HUDEP-2 (cell line): ENCODE measurements at regions not wholly inside any gene's neighbourhood (a gene's known extent, or its start where the extent isn't known, plus 50 kb on each side); places are given as distances from the start of the nearest gene placed in this dataset.
"Not testable (repeated sequence)": the region's sequence is repeated elsewhere in the genome, so short reads cannot be mapped to it uniquely, and the experiment has no call there.

Source experiments
- DNase-seq, 76 experiments: peaks; one replicate each; lab custom pipeline; 2025; ENCODE audit not compliant: unreplicated experiment in 76 of 76; lab: John Stamatoyannopoulos, UW

GRCh38 chr1:2851918-2852317 lies 50.4 kb upstream of the TTC34 start:
- not testable (repeated sequence) for DNase-seq

GRCh38 chr1:2853711-2854110 lies 52.2 kb upstream of the TTC34 start:
- DNase-seq = no peak

GRCh38 chr1:2854151-2854550 lies 52.7 kb upstream of the TTC34 start:
- DNase-seq = no peak

- DNase-seq = no peak
Observed at GRCh38 chr1:2854611-2855010, 53.1 kb upstream of the TTC34 start.

GRCh38 chr1:2855206-2856065 lies 53.9 kb upstream of the TTC34 start:
- no peak for DNase-seq

GRCh38 chr1:2856066-2856390 lies 54.5 kb upstream of the TTC34 start:
- DNase-seq = no peak

GRCh38 chr1:2856676-2857375 lies 55.3 kb upstream of the TTC34 start:
- no peak for DNase-seq

- DNase-seq = no peak
Observed at GRCh38 chr1:2857521-2857920, 56.0 kb upstream of the TTC34 start.

- no peak for DNase-seq
Observed at GRCh38 chr1:2858676-2859075, 57.2 kb upstream of the TTC34 start.

GRCh38 chr1:2859219-2859880 lies 57.9 kb upstream of the TTC34 start:
- DNase-seq = no peak

- no peak for DNase-seq
Observed at GRCh38 chr1:2859881-2860430, 58.5 kb upstream of the TTC34 start.

GRCh38 chr1:2860476-2861142 lies 59.1 kb upstream of the TTC34 start:
- DNase-seq = no peak

GRCh38 chr1:2861143-2861987 lies 59.9 kb upstream of the TTC34 start:
- no peak for DNase-seq

GRCh38 chr1:2861988-2862813 lies 60.7 kb upstream of the TTC34 start:
- no peak for DNase-seq

- no peak for DNase-seq
Observed at GRCh38 chr1:2862814-2863647, 61.5 kb upstream of the TTC34 start.

GRCh38 chr1:2863648-2863963 lies 62.1 kb upstream of the TTC34 start:
- DNase-seq = no peak

GRCh38 chr1:2864203-2864905 lies 62.9 kb upstream of the TTC34 start:
- no peak for DNase-seq

GRCh38 chr1:2865000-2865399 lies 63.5 kb upstream of the TTC34 start:
- no peak for DNase-seq
